ENCODE measurements at regions not wholly inside any gene's neighbourhood (a gene's known extent, or its start where the extent isn't known, plus 50 kb on each side); places are given as distances from the start of the nearest gene placed in this dataset.
"Not testable (repeated sequence)": the region's sequence is repeated elsewhere in the genome, so short reads cannot be mapped to it uniquely, and the experiment has no call there.

DNA sequence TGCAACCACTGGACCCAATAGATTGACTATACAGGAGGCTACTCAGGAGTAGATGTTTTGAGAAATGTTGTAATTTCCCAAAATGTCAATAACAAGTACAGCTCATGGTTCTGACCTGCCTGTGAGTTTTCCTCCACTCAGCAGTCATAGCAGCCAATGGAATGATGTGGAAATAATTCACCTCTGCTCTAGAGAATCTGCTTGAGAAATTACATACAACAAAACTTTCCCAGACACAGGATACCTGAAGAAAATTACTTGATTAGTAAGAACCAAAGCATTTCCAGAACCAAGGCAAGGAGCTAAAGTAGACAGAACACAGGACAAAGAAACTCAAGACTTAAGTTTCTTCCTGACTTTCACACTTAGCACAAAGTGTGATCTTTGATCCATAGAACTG lies 218.9 kb upstream of the SETMAR start:
- no TSS peak for BruUV-seq (replicated peaks)
- Histone ChIP-seq H3K79me2 (ENCODE audit: control insufficient read depth, insufficient read depth, low read length) (no peaks in the 10 kb centered on the region), H3K9me3 (replicated peaks; ENCODE audit: control insufficient read depth, insufficient read depth, low read length) (peaks cover 4% of the 10 kb centered on the region), H3K27me3 (ENCODE audit: control insufficient read depth in 2 of 2, insufficient read depth in 2 of 2, low read length in 2 of 2) (no peaks in the 10 kb centered on the region), H3K4me1 (ENCODE audit: control insufficient read depth, extremely low read depth, insufficient read depth, low read length) (no peaks in the 10 kb centered on the region), H4K20me1 (replicated peaks; ENCODE audit: control insufficient read depth, extremely low read depth, insufficient read depth, low read length) (no peaks in the 10 kb centered on the region), H3K9me1 (replicated peaks; ENCODE audit: control insufficient read depth, extremely low read depth, insufficient read depth, low read length) (no peaks in the 10 kb centered on the region), H3K4me3 (replicated peaks in 1 of 3; ENCODE audit: insufficient read depth in 1 of 3, low read depth in 1 of 3, low read length in 3 of 3) (no peak overlapping the region), H3K9ac (replicated peaks; ENCODE audit: extremely low read depth, insufficient read depth, low read length) (no peak overlapping the region), H3K27ac (ENCODE audit: insufficient read depth, low read depth, low read length) (no peak overlapping the region), H2AFZ (ENCODE audit: low read depth, low read length) (no peak overlapping the region), H3K4me2 (ENCODE audit: insufficient read depth, low read length) (no peak overlapping the region), H3K36me3 (ENCODE audit: control insufficient read depth in 2 of 2, extremely low read depth in 1 of 2, insufficient read depth in 2 of 2, low read length in 2 of 2) (no peaks in the 10 kb centered on the region)
- FAIRE-seq = no peak
- no peak for DNase-seq (ENCODE audit: low read depth, low spot score)
- dilution Hi-C loops (cut with MboI; ENCODE audit: extremely low pct_ligation_motif_present, low sequenced_read_pairs) (no loop called here), intact Hi-C loops (cut with micrococcal nuclease) (no loop called here)
- POLR2A ChIA-PET = no interaction called here
- CTCF ChIA-PET = no interaction called here
- TF ChIP-seq GATA2 (IDR thresholded peaks at IDR 0.05; ENCODE audit: insufficient read depth, insufficient read length, low read depth, low read length) (no peak), MYC (IDR thresholded peaks at IDR 0.05; ENCODE audit: low read depth, low read length) (no peak), JUN (IDR thresholded peaks at IDR 0.05; ENCODE audit: borderline replicate concordance, insufficient read depth, insufficient read length, low read depth) (no peak), FOS (IDR thresholded peaks at IDR 0.05; ENCODE audit: borderline replicate concordance, insufficient read depth, low read length) (no peak), POLR2A (IDR thresholded peaks at IDR 0.05; ENCODE audit: low read depth, low read length) (no peak), POLR2AphosphoS5 (IDR thresholded peaks at IDR 0.05; ENCODE audit: insufficient read depth, low read depth, low read length) (no peak), EZH2 (IDR thresholded peaks at IDR 0.05; ENCODE audit: borderline replicate concordance, low read depth, low read length, severe bottlenecking) (no peak)
- TF ChIP-seq, protein P1, sequence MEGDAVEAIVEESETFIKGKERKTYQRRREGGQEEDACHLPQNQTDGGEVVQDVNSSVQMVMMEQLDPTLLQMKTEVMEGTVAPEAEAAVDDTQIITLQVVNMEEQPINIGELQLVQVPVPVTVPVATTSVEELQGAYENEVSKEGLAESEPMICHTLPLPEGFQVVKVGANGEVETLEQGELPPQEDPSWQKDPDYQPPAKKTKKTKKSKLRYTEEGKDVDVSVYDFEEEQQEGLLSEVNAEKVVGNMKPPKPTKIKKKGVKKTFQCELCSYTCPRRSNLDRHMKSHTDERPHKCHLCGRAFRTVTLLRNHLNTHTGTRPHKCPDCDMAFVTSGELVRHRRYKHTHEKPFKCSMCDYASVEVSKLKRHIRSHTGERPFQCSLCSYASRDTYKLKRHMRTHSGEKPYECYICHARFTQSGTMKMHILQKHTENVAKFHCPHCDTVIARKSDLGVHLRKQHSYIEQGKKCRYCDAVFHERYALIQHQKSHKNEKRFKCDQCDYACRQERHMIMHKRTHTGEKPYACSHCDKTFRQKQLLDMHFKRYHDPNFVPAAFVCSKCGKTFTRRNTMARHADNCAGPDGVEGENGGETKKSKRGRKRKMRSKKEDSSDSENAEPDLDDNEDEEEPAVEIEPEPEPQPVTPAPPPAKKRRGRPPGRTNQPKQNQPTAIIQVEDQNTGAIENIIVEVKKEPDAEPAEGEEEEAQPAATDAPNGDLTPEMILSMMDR (IDR thresholded peaks at IDR 0.05; ENCODE audit: extremely low read depth in 1 of 2, insufficient read depth in 1 of 2, low read depth in 1 of 2, low read length in 2 of 2) = no peak
- TF ChIP-seq, protein P2, sequence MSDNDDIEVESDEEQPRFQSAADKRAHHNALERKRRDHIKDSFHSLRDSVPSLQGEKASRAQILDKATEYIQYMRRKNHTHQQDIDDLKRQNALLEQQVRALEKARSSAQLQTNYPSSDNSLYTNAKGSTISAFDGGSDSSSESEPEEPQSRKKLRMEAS (IDR thresholded peaks at IDR 0.05; ENCODE audit: insufficient read depth, insufficient read length) = no peak

DNA sequence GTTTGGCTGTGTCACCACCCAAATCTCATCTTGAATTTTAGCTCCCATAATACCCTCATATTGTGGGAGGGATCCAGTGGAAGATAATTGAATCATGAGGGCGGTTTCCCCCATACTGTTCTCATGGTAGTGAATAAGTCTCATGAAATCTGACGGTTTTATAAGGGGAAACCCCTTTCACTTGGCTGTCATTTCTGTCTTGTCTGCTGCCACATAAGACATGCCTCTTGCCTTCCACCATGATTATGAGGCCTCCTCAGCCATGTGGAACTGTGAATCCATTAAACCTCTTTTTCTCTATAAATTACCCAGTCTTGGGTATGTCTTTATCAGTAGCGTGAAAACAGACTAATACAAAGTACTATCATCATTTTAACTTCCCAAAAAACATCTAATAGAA lies 216.5 kb upstream of the SETMAR start:
- H3K9me1 ChIP-seq (replicated peaks; ENCODE audit: control insufficient read depth, extremely low read depth, insufficient read depth, low read length); H3K79me2 ChIP-seq (ENCODE audit: control insufficient read depth, insufficient read depth, low read length); H3K4me3 ChIP-seq (replicated peaks in 1 of 3; ENCODE audit: insufficient read depth in 1 of 3, low read depth in 1 of 3, low read length in 3 of 3); FAIRE-seq; H2AFZ ChIP-seq (ENCODE audit: low read depth, low read length); H3K4me1 ChIP-seq (ENCODE audit: control insufficient read depth, extremely low read depth, insufficient read depth, low read length); BruUV-seq (replicated peaks); H3K9ac ChIP-seq (replicated peaks; ENCODE audit: extremely low read depth, insufficient read depth, low read length); intact Hi-C loops (cut with micrococcal nuclease); H4K20me1 ChIP-seq (replicated peaks; ENCODE audit: control insufficient read depth, extremely low read depth, insufficient read depth, low read length); POLR2A ChIA-PET; DNase-seq (ENCODE audit: low read depth, low spot score); H3K27ac ChIP-seq (ENCODE audit: insufficient read depth, low read depth, low read length); H3K36me3 ChIP-seq (ENCODE audit: control insufficient read depth in 2 of 2, extremely low read depth in 1 of 2, insufficient read depth in 2 of 2, low read length in 2 of 2); CTCF ChIA-PET; H3K4me2 ChIP-seq (ENCODE audit: insufficient read depth, low read length); H3K27me3 ChIP-seq (ENCODE audit: control insufficient read depth in 2 of 2, insufficient read depth in 2 of 2, low read length in 2 of 2); H3K9me3 ChIP-seq (replicated peaks; ENCODE audit: control insufficient read depth, insufficient read depth, low read length); dilution Hi-C loops (cut with MboI; ENCODE audit: extremely low pct_ligation_motif_present, low sequenced_read_pairs): not testable (repeated sequence)
